Nucleus accumbens (tissue), 56 donors: ENCODE measurements at regions not wholly inside any gene's neighbourhood (a gene's known extent, or its start where the extent isn't known, plus 50 kb on each side); places are given as distances from the start of the nearest gene placed in this dataset.
"Not testable (repeated sequence)": the region's sequence is repeated elsewhere in the genome, so short reads cannot be mapped to it uniquely, and the experiment has no call there.

Source experiments
- DNase-seq, 56 donors: peaks; one replicate each; lab custom pipeline; 2025; lab: John Stamatoyannopoulos, UW

DNA sequence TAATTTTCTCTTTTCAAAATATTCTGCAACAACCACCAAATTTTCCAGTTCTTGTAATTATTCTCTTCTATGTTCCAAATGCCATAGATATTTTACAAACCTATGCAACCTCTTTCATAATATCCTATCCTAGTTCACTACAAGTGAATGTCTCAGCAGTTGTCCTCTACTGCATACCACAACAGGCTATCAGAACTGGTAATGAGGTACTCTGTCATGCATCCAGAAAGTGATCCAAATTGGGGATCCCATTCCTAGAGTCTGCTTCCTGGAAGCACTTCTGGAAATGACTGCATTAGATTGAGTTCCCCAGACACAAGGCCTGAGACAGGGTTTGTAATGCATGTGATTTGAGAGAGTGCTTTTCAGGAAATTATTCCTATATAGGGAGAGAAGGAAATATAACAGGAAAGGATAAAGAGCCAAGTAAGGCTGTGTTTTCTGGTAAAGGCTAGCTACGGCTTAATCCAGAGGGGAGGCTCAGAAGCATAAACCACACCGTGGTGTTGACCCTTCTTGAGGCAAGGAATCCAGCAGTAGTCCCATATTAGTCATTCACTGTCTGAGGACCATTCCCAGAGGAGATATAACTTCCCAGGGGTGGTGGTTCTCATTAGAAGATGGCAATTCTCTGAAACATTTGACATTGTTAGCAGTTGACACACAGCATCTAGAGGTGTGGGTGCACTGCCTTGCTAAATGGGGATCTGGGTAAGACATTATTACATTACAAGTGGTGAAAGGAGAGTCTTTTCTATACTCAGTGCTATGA is 80.3 kb upstream of the FST start:
- no peak for DNase-seq

DNA sequence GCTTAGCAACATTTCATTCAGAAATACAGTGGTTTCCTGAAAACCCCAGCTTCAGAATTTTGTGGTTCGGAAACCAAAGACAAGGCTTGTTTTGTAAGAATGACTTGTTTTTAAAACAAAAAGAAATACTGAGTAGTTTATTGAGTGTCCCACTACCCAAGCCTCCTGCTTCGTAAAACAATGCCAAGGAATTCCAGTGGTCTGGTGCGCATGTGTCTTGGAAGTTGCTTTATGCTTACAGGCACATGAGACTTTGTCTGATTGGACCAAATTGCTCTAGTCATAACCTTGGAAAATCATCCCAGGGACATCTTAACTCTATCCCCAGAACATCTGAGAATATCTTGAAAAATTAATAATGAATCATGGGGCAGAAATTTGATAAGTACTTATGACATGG is 77.1 kb upstream of the FST start:
- DNase-seq, result no peak

DNA sequence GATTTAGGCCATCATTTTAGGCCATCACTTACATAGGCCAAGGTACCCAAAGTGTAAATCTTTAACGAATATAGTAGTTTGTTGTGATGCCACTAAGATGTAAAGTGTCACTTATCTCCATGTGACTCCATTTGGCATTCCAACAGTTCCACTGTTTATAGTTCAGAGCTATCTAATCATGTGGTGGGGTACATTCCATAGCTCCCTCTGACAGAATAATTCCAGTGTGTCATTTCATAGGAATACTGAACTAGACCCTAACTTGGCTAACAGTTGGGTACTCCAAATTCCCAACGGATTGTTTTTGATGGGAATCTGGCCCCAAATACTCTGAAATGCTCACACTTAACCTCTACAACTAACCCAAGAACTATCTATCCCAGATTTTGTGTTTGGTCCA is 76.7 kb upstream of the FST start:
- no peak for DNase-seq

- no peak for DNase-seq
Measured at GRCh38 chr5:53405396-53405795, 75.0 kb upstream of the FST start.

DNA sequence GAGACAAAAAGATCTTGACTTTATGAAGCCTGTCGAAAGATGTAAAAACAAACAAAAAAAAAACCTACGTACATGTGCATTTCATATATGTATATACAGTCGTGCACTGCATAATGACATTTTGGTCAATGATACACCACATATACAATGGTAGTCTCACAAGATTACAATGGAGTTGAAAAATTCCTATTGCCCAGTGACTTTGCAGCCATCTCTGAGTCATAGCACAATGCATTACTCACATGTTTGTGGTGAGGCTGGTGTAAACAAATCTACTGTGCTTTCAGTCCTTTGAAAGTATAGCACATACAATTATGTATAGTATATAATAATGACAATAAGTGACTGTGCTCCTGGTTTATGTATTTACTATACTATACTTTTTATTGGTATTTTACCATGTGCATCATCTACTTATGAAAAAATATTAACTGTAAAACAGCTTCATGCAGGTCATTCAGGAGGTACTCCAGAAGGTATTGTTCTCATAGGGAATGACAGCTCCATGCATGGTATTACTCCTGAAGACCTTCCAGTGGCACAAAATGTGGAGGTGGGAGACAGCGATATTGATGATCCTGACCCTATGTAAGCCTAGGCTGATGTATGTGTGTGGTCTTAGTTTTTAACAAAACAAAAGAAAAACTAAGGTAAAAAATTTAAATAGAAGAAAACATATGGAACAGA is 73.7 kb upstream of the FST start:
- no peak for DNase-seq

GRCh38 chr5:53407373-53407772 is 73.1 kb upstream of the FST start:
- no peak for DNase-seq

- no peak for DNase-seq
Measured at GRCh38 chr5:53411388-53411787, 69.0 kb upstream of the FST start.

DNA sequence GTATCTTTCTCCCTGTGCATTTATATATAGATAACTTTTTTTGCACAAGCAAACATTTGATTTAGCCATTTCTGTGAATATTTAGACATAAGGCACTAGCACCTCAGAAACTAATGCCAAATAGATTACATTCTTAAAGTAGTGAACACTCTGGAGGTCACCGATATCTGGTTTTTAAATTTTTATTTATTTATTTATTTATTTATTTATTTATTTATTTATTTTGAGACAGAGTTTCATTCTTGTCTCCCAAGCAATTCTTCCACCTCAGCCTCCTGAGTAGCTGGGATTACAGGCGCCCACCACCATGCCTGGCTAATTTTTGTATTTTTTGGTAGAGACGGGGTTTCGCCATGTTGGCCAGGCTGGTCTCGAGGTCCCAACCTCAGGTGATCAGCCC is 67.9 kb upstream of the FST start:
- DNase-seq, result not testable (repeated sequence)

DNA sequence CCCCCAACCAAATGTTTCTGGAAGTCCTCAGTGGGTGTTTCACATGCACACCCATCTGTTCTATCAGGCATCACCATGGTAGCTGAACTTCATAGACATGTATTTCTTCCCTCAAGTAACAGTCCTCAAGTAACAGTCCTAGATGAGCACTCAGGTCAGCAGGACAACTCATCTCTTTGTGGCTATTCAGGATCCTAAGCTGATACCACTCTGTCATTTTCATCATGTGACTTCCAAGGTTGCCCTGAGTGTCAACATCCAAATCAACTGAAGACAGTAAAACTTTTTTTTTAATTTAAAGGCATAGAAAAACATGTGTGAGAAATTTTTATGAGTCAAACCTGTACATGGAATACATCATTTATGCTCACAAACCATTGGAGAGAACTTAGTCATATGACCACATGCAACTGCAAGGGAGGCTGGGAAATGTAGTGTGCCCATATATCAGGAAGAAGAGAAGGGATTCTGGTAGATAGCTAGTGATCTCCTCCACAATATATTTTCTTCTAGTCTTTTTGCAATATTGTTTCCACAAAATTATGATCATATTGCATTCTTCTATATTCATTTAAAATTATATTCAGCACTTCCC is 64.2 kb upstream of the FST start:
- no peak for DNase-seq

DNA sequence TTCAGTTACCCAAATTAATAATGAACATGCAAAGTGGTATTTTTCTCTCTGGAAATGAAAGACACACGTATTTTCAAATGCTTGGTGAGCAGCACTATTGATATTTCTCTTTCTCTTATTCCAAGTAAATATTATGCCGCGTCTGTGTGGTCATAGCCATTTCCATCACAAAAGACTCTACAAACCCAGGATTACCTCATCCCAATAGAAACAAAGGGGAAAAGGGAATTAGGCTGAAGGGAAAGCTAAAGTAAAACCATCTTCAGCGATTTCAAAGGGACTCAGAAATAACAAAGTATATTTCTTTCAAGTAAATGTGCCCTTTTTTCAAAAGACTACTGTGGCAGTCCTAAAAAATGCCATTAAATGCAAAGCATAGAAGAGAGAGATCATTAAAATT is 62.0 kb upstream of the FST start:
- DNase-seq, result no peak

- no peak for DNase-seq
Measured at GRCh38 chr5:53418826-53419658, 61.4 kb upstream of the FST start.

- no peak for DNase-seq
Measured at GRCh38 chr5:53422539-53422938, 57.9 kb upstream of the FST start.

- DNase-seq, result no peak
Measured at GRCh38 chr5:53423724-53424123, 56.7 kb upstream of the FST start.

DNA sequence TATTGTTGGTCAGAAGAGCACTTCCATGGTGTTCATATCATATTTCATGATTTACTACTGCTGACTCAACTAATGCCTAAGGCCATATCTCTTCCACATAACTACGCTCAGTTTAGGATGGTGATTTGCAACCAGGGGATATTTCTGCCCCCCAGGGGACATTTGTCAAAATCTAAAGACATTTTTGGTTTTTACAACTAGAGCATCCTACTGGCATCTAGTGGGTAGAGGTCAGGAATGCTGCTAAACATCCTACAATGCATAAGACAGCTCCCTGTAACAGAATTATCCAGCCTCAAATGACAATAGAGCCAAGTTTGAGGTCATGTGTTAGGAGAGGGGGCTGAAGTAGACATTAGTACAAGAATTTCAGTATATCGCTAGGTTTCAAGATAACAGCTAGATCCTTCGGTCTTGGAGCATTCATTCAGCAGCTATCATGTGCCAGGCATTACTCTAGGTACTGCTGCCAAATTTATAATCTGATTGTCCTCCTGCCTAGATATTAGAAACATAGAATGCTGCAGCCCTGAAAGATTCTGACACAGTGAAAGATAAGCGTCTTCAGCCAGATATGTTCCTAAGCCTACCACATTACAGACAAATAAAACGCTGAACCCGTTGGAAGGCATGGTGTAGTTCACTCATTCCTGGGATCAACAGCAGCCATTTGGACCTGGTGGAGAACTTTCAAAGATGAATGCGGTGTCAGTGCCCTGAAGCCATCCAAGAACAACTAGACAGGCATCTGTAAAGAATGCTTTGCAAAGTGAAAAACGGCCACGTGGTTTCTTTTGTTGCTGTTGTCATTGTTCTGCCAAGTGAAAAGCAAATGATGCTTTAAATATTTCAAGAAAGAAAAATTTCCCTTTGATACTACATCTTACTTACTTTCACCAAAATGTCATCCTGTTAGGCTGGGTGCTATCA is 55.5 kb upstream of the FST start:
- DNase-seq, result no peak

DNA sequence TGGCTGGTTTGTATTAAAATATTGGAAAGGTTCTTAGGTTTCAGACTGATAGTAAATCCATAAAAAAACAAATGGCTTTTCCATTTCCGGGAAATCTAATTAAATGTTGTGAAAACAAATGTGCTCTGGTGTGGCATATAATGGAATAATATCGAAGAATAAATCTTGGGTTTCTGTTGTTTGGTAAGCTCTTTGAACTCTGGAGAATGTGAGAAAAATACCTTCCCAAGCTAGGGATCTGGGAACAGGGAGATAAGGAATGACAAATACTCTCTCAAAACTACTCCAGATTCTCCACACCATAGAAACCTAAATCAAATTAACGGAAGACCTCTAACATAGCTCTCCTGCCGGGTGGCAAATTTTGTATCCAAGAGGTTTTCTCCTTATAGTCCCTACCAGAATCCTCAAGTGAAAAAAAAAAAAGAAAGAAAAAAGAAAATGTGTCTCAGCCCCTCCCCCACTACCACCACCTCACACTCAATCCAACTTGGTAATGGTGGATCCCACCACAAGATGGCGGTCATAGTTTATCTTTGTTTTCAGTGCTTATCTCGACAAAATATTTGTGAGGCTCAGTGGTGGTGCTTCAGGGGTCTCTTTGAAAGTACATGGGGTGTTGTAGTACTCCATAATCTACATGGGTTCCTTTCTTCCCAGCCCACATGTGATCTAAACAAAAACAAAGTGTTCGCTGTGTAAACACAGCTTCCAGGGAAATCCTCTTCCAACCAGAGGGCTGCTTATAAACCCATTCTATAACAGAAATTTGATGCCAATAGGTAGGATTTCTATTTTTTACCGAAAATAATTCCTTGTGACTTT is 54.5 kb upstream of the FST start:
- peak in 6 of 56 donors; percentile 1 to 7 (median 1) for DNase-seq

DNA sequence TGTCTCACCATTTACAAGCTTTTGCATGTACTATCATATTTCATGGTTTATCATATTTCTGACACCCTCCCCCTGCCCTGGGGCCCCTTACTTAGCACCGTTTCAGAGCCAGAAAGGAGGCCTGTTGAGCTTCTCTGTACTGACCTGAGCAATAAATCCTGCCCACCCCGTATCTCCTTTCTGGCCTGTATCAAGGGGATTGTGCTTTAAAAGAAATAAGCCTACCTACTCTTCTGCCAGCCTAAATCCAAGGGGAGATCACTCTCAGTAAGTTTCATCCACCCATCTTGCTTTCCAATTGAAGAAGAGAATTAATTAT is 54.0 kb upstream of the FST start:
- no peak for DNase-seq

DNA sequence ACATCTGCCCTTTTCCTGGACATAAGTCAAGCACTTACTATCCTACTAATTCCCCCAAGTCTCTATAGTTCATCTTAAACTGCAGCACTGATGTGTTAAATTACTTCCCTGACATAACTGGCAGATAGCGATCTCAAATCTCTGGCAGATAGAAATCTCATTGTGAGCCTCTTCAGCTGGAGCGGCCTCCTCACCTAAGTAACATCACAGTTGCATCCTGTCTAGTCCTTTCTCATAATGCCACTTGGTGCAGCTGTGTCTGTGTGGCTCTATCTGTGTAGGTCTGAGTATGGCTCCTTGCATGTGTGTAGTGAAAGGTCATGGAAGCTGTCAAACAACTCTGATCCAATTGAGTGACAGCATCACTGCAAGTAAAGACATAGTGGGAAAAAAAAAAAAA is 53.6 kb upstream of the FST start:
- no peak for DNase-seq

DNA sequence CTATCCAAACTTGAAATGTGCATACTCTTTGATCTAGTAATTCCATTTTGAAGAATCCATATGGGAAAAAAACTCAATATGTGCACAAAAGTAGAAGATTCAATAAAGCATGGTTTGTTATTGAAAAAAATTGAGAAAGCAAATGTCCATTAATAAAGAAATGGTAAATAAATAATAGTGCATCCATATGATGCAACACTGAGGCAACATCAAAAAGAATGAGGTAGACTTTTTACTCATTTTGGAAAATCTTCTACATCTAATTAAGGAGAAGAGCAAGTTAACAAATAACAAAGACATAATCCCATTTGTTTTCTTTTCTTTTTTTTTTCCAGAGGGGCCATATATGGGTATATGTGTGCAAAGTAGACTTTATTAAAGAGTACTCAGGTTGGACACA is 52.5 kb upstream of the FST start:
- no peak for DNase-seq

GRCh38 chr5:53429706-53430105 is 50.7 kb upstream of the FST start:
- DNase-seq, result no peak
